Inflammatory macrophage (primary cell): ENCODE measurements at regions not wholly inside any gene's neighbourhood (a gene's known extent, or its start where the extent isn't known, plus 50 kb on each side); places are given as distances from the start of the nearest gene placed in this dataset.
"Not testable (repeated sequence)": the region's sequence is repeated elsewhere in the genome, so short reads cannot be mapped to it uniquely, and the experiment has no call there.

ENCODE experiments used
- DNase-seq, 2 donors: peaks; one replicate each; pipeline ENCODE4 v3.0.0-alpha.2; 2020 to 2022

DNA sequence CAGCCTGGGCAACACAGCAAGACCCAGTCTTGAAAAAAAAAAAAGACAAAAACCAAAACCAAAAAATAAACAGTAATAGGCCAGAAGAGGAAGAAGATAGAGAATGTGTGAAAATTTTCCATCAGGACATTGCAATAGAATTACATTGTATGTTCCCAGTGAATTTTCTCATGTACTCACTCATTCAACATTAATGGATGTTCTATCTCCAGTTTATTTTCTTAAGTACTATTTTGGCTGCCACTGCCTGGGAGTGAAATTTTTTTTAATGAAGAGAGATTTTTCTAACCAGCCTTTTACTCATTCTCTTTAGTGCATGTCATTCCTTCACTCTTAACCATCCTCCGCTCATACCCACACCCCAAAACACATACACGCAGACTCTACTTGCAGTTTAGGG is 282.8 kb downstream of the ALDH8A1 start:
- no peak for DNase-seq

GRCh38 chr6:134666125-134666524 is 283.8 kb downstream of the ALDH8A1 start:
- DNase-seq: peak; percentile 50 to 60

- DNase-seq: no peak
Observed at GRCh38 chr6:134665029-134665723, 284.7 kb downstream of the ALDH8A1 start.

DNA sequence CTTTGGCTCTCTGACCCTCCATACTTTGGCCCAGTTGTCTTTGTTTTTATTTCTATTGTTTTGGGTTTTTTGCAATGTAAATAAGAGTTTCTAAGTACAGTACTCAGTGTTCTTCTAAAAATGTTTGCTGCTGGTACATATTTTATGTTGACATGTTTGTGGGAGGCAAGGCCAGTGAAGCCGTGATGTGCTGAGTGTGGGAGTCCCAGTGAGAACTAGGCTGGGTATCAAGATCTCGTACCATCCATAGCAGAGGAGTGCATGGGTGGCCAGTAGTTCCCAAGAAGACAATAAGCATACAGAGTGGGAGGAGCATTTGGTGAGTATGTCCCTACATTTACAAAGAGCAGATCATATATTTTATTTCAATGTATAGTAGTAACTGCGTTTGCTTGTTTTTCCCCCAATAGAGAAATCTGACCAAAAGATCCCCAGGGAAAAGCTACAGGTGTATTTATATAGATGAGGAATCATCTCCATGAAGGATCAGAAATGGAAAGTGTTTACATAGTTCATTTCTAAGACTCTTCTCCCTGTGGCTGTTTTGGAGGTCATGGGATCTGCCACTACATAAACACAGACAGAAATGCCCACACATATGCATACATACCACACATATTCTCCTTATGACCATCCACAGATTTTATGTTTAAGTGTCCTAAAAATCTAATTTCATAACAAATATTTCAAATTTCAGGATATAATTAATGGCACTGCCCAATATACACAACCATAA is 285.9 kb downstream of the ALDH8A1 start:
- DNase-seq: peak in 1 of 2 donors; percentile 20

- no peak for DNase-seq
Observed at GRCh38 chr6:134663356-134663755, 286.5 kb downstream of the ALDH8A1 start.

- DNase-seq: peak in 1 of 2 donors; percentile 29
Observed at GRCh38 chr6:134662077-134662700, 287.7 kb downstream of the ALDH8A1 start.

DNA sequence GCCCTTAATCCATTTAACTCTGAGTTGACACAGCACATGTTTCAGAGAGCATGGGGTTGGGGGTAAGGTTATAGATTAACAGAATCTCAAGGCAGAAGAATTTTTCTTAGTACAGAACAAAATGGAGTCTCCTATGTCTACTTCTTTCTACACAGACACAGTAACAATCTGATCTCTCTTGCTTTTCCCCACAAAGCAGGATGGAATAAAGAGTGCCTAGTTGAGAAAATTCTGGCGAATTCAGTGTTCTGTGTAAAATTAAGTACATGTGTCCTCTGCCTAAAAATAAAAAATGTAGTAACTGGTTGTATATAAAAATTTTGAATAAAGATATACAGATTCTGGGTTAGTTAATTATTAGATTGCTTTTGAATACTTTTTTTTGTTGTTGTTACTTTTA is 290.0 kb downstream of the ALDH8A1 start:
- DNase-seq: not testable (repeated sequence)

- no peak for DNase-seq
Observed at GRCh38 chr6:134658596-134658995, 291.3 kb downstream of the ALDH8A1 start.

- no peak for DNase-seq
Observed at GRCh38 chr6:134657751-134658527, 292.0 kb downstream of the ALDH8A1 start.

DNA sequence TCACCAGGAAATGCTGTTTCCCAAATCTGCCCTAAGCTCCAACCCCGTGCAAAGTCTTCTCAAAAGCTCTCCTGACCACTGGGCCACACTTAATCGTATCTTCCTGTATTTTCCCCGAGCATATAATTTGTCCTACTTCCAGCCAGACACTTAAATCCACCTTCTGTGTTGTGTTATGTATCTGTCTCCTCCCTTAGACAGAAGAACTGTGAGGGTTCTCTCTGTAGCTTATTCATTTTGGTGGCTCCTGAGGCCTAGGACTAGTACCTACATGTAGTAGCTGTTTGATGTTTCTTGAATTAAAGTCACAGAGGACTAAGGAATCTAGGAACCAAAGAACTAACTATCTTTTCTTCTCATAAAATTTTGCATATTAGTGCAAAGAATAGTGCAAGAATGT is 292.6 kb downstream of the ALDH8A1 start:
- no peak for DNase-seq

GRCh38 chr6:134654751-134655150 is 295.1 kb downstream of the ALDH8A1 start:
- peak in 1 of 2 donors; percentile 37 for DNase-seq

GRCh38 chr6:134651519-134651918 is 298.4 kb downstream of the ALDH8A1 start:
- DNase-seq: no peak

GRCh38 chr6:134647861-134648260 is 302.0 kb downstream of the ALDH8A1 start:
- DNase-seq: no peak

DNA sequence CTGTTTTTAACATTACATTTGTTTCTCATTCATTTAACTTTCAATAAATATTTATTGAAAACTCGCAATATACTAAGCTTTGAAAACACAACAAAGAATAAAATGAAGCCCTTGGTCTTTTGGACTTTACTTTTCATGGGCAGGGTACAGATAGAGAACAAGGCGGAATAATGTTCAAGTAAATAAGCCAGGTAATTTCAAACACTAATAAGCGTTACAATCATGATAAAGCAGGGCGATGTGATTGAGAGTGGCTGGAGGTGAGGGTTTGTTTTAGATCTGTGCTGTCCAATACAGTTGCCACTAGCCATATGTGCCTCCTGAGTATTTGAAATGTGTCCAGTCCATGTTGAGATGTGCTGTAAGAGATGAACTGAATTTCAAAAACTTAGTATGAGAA is 307.1 kb downstream of the ALDH8A1 start:
- no peak for DNase-seq

DNA sequence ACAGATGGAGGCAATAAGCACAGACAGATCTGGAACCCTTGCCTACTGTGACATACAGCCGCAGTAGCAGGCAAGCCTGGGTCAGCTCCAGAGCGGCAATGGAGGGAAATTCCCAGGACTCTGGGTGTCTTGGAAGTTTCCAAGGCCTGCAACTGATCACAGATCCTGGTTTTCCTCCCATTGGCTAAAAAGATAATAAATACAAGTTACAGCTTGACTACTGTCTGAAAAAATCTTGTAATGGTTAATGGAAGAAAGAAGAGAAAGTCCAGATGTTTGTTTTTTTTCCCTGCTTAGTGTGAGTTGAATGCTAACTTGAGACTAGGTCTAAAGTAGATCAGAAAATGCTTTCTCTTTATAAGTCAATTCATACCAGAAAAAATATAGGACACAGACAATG is 307.6 kb downstream of the ALDH8A1 start:
- no peak for DNase-seq

- DNase-seq: peak; percentile 98 to 100
Observed at GRCh38 chr6:134640975-134641429, 308.9 kb downstream of the ALDH8A1 start.

GRCh38 chr6:134640229-134640628 is 309.7 kb downstream of the ALDH8A1 start:
- DNase-seq: peak; percentile 12 to 24

- no peak for DNase-seq
Observed at GRCh38 chr6:134637847-134638437, 312.0 kb downstream of the ALDH8A1 start.

GRCh38 chr6:134637282-134637681 is 312.6 kb downstream of the ALDH8A1 start:
- no peak for DNase-seq

GRCh38 chr6:134636186-134636799 is 313.6 kb downstream of the ALDH8A1 start:
- peak; percentile 40 to 71 for DNase-seq

DNA sequence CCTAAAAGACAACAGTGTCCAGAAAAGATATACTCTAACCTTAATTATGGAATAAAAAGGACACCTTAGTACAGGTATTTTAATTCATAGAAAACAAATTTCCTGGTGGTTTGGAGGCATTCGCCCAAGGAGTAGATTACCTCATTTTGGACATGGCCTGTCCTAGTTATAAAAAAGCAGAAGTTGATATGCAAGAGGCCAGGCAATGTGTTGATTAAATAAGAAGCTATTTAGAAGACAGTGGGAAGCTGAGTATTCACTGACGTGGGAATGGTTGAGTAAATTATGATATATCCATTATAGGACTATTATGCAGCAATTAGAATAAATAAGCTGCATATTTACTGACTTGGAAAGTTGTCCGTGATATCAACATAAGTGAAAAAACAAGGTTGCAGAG is 314.9 kb downstream of the ALDH8A1 start:
- DNase-seq: peak; percentile 69 to 72

- DNase-seq: peak in 1 of 2 donors; percentile 12
Observed at GRCh38 chr6:134634466-134634865, 315.4 kb downstream of the ALDH8A1 start.
